Anterior cingulate cortex (tissue), 58 donors: ENCODE measurements at regions not wholly inside any gene's neighbourhood (a gene's known extent, or its start where the extent isn't known, plus 50 kb on each side); places are given as distances from the start of the nearest gene placed in this dataset.
"Not testable (repeated sequence)": the region's sequence is repeated elsewhere in the genome, so short reads cannot be mapped to it uniquely, and the experiment has no call there.

Experiments used
- DNase-seq, 58 donors: peaks; one replicate each; lab custom pipeline; 2025; lab: John Stamatoyannopoulos, UW

DNA sequence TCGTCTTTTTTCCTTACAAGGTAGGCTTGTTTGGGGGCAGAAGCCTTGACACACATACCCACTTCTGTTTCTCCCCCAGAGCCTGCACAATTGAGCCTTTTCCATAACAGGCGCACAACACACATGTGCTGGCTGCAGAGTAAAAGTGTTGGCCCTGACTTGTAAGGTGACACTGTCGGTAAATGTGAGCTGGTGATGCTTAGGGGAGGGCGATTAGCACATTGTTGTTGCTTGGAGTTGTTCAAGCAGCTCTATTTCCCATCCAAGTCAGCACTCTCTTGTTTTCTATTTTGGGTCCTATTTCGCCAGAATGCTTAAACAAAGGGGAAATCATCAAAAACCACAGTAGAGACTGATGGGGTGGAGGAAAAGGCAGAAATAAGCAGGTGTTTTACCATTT is 51.9 kb upstream of the PTPRJ start:
- no peak for DNase-seq

- DNase-seq, result no peak
These were observed 56.1 kb upstream of the PTPRJ start for GRCh38 chr11:47924184-47924691.

DNA sequence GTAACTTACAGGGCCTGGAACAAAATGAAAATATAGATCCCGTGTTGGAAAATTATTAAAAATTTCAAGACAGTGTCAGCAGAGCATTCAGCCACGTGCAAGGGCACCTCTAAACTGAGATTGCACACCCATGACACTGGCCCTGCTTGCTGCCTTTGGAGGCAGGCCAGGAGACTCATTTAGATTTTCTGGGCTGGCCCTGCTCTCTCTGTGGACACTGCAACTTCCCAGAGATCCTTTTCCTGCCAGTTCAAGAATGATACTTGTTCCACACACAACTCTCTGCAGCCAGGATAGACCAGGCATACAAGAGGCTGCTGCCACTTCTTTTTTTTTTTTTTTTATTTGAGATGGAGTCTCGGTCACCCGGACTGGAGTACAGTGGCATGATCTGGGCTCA is 56.7 kb upstream of the PTPRJ start:
- no peak for DNase-seq

DNA sequence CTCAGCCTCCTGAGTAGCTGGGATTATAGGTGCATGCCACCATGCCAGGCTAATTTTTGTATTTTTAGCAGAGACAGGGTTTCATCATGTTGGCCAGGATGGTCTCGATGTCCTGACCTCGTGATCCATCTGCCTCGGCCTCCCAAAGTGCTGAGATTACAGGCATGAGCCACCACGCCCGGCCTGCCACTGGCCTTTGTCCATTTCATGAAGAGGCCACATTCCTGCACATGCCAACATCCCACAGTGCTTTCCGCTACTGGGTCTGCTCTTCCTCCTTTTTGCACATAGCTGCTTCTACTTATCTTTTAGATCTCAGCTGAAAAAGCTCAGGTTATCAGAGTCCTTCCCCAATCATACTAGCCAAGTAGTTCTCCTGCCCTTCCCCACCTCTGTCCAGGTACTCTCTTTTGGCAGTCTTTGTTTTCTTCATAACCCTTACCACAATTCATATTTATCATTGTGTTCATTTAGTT is 59.2 kb upstream of the PTPRJ start:
- DNase-seq, result not testable (repeated sequence)

GRCh38 chr11:47918882-47919495 is 61.4 kb upstream of the PTPRJ start:
- DNase-seq, result no peak

DNA sequence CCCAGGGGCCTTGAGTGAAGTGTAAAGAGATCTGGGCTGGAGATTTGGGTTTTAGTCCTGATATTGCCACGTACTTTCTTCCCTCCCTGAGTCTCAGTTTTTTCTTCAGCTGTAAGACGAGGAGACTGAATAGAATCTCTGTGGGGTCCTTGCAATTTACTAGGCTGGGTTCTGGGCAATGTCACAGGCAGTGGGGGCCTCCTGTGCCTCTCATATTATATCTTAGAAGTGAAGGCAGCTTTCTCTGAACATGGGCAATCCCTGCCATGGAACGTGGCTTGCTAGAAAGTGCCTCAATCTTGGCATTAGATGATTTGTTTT is 62.0 kb upstream of the PTPRJ start:
- no peak for DNase-seq

DNA sequence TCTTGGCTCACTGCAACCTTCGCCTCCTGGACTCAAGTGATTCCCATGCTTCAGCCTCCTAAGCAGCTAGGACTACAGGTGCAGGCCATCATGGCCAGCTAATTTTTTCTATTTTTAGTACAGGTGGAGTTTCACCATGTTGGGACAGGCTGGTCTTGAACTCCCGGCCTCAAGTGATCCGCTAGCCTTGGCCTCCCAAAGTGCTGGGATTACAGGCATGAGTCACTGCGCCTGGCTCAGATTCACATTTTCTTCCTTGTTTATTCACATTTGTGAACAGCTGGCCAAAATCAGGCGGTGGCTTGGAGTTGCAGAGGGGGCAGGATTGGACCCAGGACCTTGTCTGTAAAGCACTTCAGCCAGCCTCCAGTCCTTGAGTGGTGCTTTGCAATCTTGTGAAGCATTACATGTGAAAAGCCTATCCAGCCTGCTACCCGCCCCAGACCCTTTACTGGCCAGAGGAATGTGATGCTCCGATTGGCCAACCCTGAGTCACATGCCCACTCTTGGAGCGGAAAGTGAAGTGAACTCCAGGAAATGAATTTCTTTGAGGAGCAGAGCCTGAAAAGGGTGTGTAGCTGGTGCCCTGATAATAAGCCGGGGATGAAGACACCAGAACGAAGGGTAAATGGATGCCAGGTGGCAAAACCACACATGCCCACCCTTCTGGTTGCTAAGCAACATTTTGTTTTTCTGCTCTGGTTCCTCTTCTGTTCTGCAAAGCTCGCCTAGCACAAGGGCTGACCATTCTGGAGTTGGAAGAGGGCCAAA is 62.6 kb upstream of the PTPRJ start:
- DNase-seq, result peak in 29 of 58 donors; percentile 7 to 81 (median 42)

DNA sequence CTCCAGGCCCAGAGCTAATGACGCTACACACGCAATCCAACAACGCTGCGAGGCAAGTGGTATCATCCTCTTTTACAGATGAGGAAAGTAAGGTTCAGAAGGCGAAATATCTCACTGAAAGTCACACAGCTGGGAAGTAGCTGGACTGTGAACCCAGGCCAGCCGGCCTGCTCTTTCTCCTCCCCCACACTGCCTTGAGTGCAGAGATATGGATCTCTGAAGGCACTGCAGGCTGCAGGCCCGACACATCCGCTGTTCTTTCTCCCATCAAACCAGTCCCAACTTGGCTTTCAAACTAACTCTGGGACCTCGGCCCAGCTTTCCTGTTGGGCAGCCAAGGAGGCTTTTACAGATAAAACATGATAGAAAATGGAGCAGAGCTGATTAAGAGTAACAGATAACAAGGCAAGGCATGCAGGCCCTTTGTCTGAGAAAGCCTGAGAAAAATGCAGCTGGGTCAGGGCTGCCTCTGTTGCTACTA is 64.0 kb upstream of the PTPRJ start:
- DNase-seq, result peak in 2 of 58 donors; percentile 1 to 35

DNA sequence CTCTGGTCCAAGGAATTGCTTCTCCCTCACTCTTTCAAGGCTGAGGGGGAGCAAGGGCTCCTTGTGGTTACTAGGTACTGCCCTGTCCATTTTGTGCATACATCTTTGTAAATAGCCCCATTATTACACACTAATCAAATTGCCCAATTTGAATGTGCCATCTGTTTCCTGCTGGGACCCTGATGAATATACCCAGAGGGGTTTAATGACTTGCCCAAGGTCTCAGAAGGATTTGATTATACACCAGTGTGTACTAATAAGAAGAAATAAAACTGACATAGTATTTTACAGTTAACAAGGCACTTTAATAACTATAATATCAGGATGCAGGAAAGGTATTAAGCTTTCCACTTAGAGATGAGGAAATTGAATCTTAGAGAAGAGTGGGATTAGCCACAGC is 64.6 kb upstream of the PTPRJ start:
- no peak for DNase-seq

- DNase-seq, result no peak
These were observed 65.0 kb upstream of the PTPRJ start for GRCh38 chr11:47915374-47915773.

DNA sequence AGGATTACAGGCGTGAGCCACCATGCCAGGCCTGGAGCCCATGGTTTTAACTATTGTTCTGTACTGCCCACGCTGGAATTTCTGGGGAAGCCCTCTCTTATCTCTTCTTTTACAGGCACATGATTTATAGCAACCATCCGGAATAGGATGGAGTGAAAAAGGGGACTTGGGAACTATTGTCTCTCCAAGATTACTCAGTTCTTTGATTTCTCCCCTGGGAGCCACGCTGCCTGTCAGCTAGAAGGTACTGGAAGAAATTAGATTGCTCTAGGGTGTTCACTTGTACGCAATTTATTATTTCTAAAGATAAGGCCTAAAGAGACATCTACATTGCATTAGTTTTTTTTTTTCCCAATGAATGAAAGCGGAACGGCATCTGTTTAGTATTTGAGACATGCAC is 65.6 kb upstream of the PTPRJ start:
- DNase-seq, result no peak

DNA sequence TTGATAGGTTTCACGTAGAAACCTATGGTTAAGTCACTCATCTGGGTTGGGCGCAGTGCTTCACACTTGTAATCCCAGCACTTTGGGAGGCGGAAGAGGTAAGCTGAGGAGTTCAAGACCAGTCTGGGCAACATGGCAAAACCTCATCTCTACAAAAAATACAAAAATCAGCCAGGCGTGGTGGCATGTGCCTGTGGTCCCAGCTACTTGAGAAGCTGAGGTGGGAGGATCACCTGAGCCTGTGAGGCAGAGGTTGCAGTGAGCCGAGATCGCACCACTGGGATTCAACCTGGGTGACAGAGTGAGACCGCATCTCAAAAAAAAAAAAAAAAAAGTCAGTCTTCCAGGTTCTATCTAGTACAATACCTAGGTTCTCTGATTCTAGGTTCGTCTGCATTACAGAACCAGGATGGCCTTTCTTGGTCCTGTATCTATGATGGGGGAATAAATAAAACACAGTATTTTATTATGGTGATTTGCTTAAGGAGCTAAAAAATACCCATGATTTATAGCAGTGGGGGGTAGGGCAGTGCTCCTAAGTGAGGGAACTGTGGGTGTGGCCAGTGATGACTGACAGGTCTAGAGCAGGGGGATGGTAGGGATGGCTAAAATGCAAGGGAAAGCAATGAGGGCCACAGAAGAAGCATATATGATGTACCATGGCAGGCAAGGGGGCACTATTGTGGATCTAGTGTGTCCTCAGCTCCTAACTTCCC is 65.5 kb upstream of the NUP160 start:
- no peak for DNase-seq

- DNase-seq, result no peak
These were observed 64.8 kb upstream of the NUP160 start for GRCh38 chr11:47912843-47913437.

- no peak for DNase-seq
These were observed 63.0 kb upstream of the NUP160 start for GRCh38 chr11:47911149-47911548.

DNA sequence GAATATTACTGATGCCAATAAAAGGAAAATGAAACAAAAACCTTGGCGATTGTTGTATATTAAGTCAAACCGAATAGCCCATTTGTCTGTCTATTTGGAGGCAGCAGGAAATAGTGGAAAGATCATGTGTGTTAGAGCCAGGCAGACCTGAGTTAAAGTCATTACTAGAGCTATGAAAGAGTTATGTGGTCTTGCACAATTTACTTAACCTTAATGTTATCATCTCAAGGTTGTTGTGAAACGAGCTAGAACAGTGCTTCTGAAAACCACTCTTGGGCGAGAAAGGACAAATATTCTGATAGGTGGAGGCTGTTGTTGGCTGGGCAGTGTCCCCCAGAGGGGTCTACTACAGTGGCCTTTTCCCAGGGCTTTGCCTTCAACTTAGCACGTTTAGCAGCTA is 60.0 kb upstream of the NUP160 start:
- no peak for DNase-seq

- DNase-seq, result no peak
These were observed 59.3 kb upstream of the NUP160 start for GRCh38 chr11:47907499-47907898.

GRCh38 chr11:47906066-47906465 is 57.9 kb upstream of the NUP160 start:
- no peak for DNase-seq

- no peak for DNase-seq
These were observed 57.4 kb upstream of the NUP160 start for GRCh38 chr11:47905358-47906059.

DNA sequence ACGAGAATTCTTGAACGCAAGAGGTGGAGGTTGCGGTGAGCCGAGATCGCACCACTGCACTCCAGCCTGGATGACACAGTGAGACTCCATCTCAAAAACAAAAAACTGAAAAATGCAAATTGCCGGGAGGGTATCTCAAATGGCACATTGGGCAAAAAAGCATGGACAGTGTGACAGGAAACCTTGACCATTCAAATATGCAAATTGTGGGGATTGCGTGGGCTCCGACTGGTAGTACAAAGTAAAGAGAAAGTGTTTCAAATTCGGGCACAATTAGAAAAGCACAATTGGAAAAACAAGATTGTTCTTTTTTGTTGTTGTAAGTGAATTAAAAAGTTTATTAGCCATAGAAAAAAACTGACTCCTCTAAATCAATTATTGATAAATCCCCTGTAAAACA is 56.7 kb upstream of the NUP160 start:
- no peak for DNase-seq

DNA sequence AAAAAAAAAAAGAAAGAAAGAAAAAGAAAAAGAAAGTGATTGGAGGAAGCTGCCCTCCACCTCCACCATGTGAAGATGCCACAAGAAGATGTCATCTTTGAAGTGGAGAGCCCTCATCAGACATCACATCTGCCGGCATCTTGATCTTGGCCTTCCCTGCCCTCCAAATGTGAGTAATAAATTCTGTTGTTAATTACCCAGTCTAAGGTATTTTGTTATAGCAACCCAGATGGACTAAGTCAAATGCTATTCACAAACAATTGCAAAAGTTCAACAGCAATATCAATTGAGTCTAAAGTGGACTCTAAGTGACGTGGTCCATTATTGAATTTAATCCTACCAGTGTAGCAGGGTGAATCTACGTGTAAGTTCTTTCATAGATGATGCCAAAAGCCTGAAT is 55.9 kb upstream of the NUP160 start:
- DNase-seq, result no peak
